ENCODE measurements at regions not wholly inside any gene's neighbourhood (a gene's known extent, or its start where the extent isn't known, plus 50 kb on each side); places are given as distances from the start of the nearest gene placed in this dataset.
A peak's percentile ranks its signal among the peaks of the same experiment; 100 is the strongest.

DNA sequence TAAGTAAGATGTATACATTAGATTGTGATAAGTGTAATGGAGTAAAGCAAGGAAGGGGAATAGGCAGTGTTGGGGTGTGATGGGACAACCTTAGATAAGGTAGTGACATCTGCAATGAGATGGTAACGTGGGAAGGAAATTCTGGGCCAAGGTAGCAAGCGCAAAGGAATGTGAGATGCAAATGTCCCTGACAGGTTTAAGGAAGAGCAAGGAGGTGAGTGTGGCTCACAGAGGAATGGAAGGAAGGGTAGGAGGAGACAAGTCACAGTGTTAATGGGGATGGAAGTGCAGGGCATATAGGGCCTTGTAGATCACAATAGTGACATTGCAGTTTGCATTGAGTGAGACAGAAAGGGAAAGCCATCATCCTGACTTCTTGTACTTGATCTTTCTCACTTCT is 170.9 kb upstream of the FAM98A start:
- Histone ChIP-seq H4K20me1 (ENCODE audit: low read depth) (no peaks in the 10 kb centered on the region), H3K4me1 (peaks cover 6% of the 10 kb centered on the region), H3K9ac (no peak overlapping the region), H3K27ac (no peak overlapping the region), H3K79me2 (ENCODE audit: low read depth) (no peaks in the 10 kb centered on the region), H3F3A (ENCODE audit: low read depth) (peaks cover 1% of the 10 kb centered on the region), H3K4me3 (no peak overlapping the region), H3K27me3 (no peaks in the 10 kb centered on the region), H3K36me3 (no peaks in the 10 kb centered on the region), H3K9me3 (ENCODE audit: low read depth) (no peaks in the 10 kb centered on the region), H2AFZ (replicated peaks) (no peak overlapping the region), H3K4me2 (no peak overlapping the region)
- Mint-ChIP-seq H3K27ac (no peak overlapping the region), H3K4me1 (peaks cover 10% of the 10 kb centered on the region), H3K27me3 (ENCODE audit: insufficient read depth, low read depth) (peaks cover 2% of the 10 kb centered on the region), H3K4me3 (no peak overlapping the region), H3K36me3 (peaks cover 3% of the 10 kb centered on the region), H3K9me3 (peaks cover 9% of the 10 kb centered on the region)
- TF ChIP-seq, protein P1, sequence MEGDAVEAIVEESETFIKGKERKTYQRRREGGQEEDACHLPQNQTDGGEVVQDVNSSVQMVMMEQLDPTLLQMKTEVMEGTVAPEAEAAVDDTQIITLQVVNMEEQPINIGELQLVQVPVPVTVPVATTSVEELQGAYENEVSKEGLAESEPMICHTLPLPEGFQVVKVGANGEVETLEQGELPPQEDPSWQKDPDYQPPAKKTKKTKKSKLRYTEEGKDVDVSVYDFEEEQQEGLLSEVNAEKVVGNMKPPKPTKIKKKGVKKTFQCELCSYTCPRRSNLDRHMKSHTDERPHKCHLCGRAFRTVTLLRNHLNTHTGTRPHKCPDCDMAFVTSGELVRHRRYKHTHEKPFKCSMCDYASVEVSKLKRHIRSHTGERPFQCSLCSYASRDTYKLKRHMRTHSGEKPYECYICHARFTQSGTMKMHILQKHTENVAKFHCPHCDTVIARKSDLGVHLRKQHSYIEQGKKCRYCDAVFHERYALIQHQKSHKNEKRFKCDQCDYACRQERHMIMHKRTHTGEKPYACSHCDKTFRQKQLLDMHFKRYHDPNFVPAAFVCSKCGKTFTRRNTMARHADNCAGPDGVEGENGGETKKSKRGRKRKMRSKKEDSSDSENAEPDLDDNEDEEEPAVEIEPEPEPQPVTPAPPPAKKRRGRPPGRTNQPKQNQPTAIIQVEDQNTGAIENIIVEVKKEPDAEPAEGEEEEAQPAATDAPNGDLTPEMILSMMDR (IDR thresholded peaks at IDR 0.05), result no peak
- TF ChIP-seq EZH2 (IDR thresholded peaks at IDR 0.05), result no peak
- no peak for TF ChIP-seq EZH2phosphoT487 (IDR thresholded peaks at IDR 0.05)
- no peak for DNase-seq (ENCODE audit: low spot score)

DNA sequence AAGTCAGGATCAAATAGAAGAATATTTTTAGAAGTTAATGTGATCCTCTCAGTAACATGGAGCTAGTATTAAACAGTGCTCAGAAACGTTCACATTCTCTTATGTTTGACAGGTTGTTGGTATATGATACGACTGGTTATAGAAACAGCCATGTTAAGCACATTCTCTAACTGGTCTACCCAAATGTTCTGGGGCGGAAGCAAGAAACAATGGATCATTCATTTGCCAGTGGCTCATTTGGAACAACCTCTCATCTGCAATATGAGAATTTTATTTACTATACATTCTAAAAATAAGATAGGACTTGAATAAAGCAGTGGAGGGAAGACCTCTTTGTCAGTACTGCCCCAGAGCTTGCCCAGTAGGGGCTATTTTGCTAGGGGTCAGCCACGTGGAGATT is 167.1 kb upstream of the FAM98A start:
- Histone ChIP-seq H3K27me3 (no peaks in the 10 kb centered on the region), H3K4me2 (no peak overlapping the region), H3K4me3 (no peak overlapping the region), H3K36me3 (no peaks in the 10 kb centered on the region), H3K9ac (no peak overlapping the region), H3K4me1 (peaks cover 14% of the 10 kb centered on the region), H3F3A (ENCODE audit: low read depth) (peaks cover 8% of the 10 kb centered on the region), H3K27ac (no peak overlapping the region), H4K20me1 (ENCODE audit: low read depth) (no peaks in the 10 kb centered on the region), H2AFZ (replicated peaks) (no peak overlapping the region), H3K9me3 (ENCODE audit: low read depth) (no peaks in the 10 kb centered on the region), H3K79me2 (ENCODE audit: low read depth) (no peaks in the 10 kb centered on the region)
- Mint-ChIP-seq H3K4me1 (peaks cover 34% of the 10 kb centered on the region), H3K36me3 (peaks cover 3% of the 10 kb centered on the region), H3K4me3 (no peak overlapping the region), H3K27me3 (ENCODE audit: insufficient read depth, low read depth) (peaks cover 2% of the 10 kb centered on the region), H3K27ac (no peak overlapping the region), H3K9me3 (peaks cover 3% of the 10 kb centered on the region)
- no peak for DNase-seq (ENCODE audit: low spot score)
- TF ChIP-seq EZH2 (IDR thresholded peaks at IDR 0.05) (no peak), EZH2phosphoT487 (IDR thresholded peaks at IDR 0.05) (no peak)
- TF ChIP-seq, protein P1 (IDR thresholded peaks at IDR 0.05), result no peak

DNA sequence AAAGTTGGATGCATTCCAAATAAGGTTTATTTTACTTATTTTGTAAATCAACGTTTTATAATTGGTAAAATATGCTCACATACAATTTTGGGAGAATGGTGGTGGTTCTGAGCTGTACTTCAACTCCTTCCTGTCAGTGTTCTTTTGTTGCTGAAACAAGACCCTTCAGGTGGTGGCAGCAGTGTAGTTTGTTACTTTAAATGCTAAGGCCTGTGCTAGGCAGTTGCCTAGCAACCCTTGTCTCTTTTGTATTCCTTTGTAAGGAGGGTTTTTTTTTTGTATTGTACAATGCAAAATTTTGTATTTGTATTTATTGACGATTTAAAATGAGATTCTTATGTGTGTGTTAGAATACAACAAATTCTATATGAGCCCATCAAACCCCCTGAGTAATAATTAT is 166.0 kb upstream of the FAM98A start:
- no peaks in the 10 kb centered on the region for H3K27me3 ChIP-seq
- Mint-ChIP-seq H3K4me3 (no peak overlapping the region), H3K4me1 (peaks cover 34% of the 10 kb centered on the region), H3K27me3 (ENCODE audit: insufficient read depth, low read depth) (peaks cover 2% of the 10 kb centered on the region), H3K9me3 (peaks cover 8% of the 10 kb centered on the region), H3K27ac (peak overlapping the region; percentile 55), H3K36me3 (peaks cover 5% of the 10 kb centered on the region)
- H3K79me2 ChIP-seq (ENCODE audit: low read depth), result no peaks in the 10 kb centered on the region
- TF ChIP-seq EZH2phosphoT487 (IDR thresholded peaks at IDR 0.05) (no peak), EZH2 (IDR thresholded peaks at IDR 0.05) (no peak)
- TF ChIP-seq, protein P1 (IDR thresholded peaks at IDR 0.05), result peak; percentile 34
- H3K4me2 ChIP-seq, result peak overlapping the region; percentile 55
- no peaks in the 10 kb centered on the region for H3K36me3 ChIP-seq
- H3F3A ChIP-seq (ENCODE audit: low read depth), result peaks cover 8% of the 10 kb centered on the region
- H4K20me1 ChIP-seq (ENCODE audit: low read depth), result no peaks in the 10 kb centered on the region
- H2AFZ ChIP-seq (replicated peaks), result no peak overlapping the region
- no peak overlapping the region for H3K9ac ChIP-seq
- DNase-seq (ENCODE audit: low spot score), result peak; percentile 88
- H3K27ac ChIP-seq, result no peak overlapping the region
- H3K4me3 ChIP-seq, result peak overlapping the region; percentile 10
- no peaks in the 10 kb centered on the region for H3K9me3 ChIP-seq (ENCODE audit: low read depth)
- H3K4me1 ChIP-seq, result peaks cover 14% of the 10 kb centered on the region

Measured in neural progenitor cell (in vitro differentiated cells).